Ishikawa (cell line): ENCODE measurements at regions not wholly inside any gene's neighbourhood (a gene's known extent, or its start where the extent isn't known, plus 50 kb on each side); places are given as distances from the start of the nearest gene placed in this dataset.

Source experiments
- CEBPB ChIP-seq: IDR thresholded peaks from 2 replicates; pipeline ENCODE4 v1.6.1; 2012
- CREB1 ChIP-seq: IDR thresholded peaks from 2 replicates; pipeline ENCODE4 v1.6.1; 2012; ENCODE audit warnings: low read depth
- FOXM1 ChIP-seq: IDR thresholded peaks from 2 replicates; pipeline ENCODE4 v1.6.1; 2012; ENCODE audit warnings: low read depth, borderline replicate concordance
- NFIC ChIP-seq: IDR thresholded peaks from 2 replicates; pipeline ENCODE4 v1.6.1; 2012
- TAF1 ChIP-seq: IDR thresholded peaks from 2 replicates; pipeline ENCODE4 v1.6.1; 2012; ENCODE audit warnings: low read depth, mild to moderate bottlenecking
- TEAD4 ChIP-seq: IDR thresholded peaks from 2 replicates; pipeline ENCODE4 v1.6.1; 2012
- YY1 ChIP-seq: IDR thresholded peaks from 2 replicates; pipeline ENCODE4 v1.6.1; 2012; ENCODE audit warnings: low read depth
- TF ChIP-seq, protein P1 (sequence below): IDR thresholded peaks from 2 replicates; pipeline ENCODE4 v1.6.1; 2012

DNA sequence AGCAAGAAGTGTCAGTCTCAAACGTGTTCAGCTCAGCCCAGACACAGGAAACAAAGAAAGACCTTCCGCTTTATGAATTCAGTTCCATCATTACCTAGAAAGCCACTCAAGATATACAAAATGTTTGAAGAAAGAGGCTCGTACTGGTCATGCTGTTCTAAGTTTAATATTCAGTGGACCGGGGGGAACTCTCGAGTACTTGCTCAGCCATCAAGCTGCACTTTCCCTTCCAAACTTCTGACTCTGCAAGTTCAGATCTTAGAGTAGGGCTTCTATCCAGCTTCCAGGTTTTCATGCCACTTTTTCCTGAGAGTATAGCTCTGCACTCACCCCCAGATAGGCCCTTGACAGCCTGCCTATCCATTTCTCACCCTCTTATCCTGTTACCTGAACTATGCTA is 62.8 kb upstream of the OSBPL8 start:
- no peak for TF ChIP-seq FOXM1
- TF ChIP-seq CEBPB = no peak
- no peak for TF ChIP-seq TEAD4
- TF ChIP-seq, protein P1, sequence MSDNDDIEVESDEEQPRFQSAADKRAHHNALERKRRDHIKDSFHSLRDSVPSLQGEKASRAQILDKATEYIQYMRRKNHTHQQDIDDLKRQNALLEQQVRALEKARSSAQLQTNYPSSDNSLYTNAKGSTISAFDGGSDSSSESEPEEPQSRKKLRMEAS = no peak
- no peak for TF ChIP-seq NFIC
- no peak for TF ChIP-seq YY1
- TF ChIP-seq CREB1 = no peak
- no peak for TF ChIP-seq TAF1
